GM23338 (cell line): ENCODE measurements at regions not wholly inside any gene's neighbourhood (a gene's known extent, or its start where the extent isn't known, plus 50 kb on each side); places are given as distances from the start of the nearest gene placed in this dataset.

ENCODE experiments used
- ATAC-seq: fragments of 200-7000 bp; cut with Tn5 transposase; 3 replicates; pipeline ENCODE4 v1.9.1; 2020
- DNase-seq: peaks from one replicate; pipeline ENCODE4 v3.0.0-alpha.2; 2015; ENCODE audit warnings: low spot score
- H2AFZ ChIP-seq: fragments of 200-600 bp; sonication (generic); 2 replicates; pipeline ENCODE4 v1.8.0; 2016; ENCODE audit warnings: antibody characterized with exemption, mild to moderate bottlenecking, moderate library complexity
- H3F3A ChIP-seq: fragments of 200-600 bp; sonication (generic); replicated peaks from 2 replicates; pipeline ENCODE4 v1.8.0; 2017; ENCODE audit warnings: antibody characterized with exemption, mixed run types, low read depth
- H3K27ac ChIP-seq: fragments of 200-600 bp; sonication (generic); 2 replicates; pipeline ENCODE4 v1.6.1; 2016; ENCODE audit warnings: low read depth
- H3K27me3 ChIP-seq: fragments of 200-600 bp; sonication (generic); 2 replicates; pipeline ENCODE4 v1.8.0; 2016; ENCODE audit warnings: mild to moderate bottlenecking, mixed run types, moderate library complexity; ENCODE audit not compliant: insufficient read depth
- H3K36me3 ChIP-seq: fragments of 200-600 bp; sonication (generic); 2 replicates; pipeline ENCODE4 v1.8.0; 2016; ENCODE audit warnings: mild to moderate bottlenecking; ENCODE audit not compliant: insufficient read depth
- H3K4me1 ChIP-seq: fragments of 200-600 bp; sonication (generic); 2 replicates; pipeline ENCODE4 v1.8.0; 2016; ENCODE audit warnings: mild to moderate bottlenecking, moderate library complexity; ENCODE audit not compliant: insufficient read depth
- H3K4me2 ChIP-seq: fragments of 200-600 bp; sonication (generic); 2 replicates; pipeline ENCODE4 v1.7.1; 2017; ENCODE audit warnings: mixed run types
- H3K4me3 ChIP-seq: fragments of 200-600 bp; sonication (generic); 2 replicates; pipeline ENCODE4 v1.6.1; 2016; ENCODE audit warnings: mixed run types
- H3K79me2 ChIP-seq: fragments of 200-600 bp; sonication (generic); replicated peaks from 2 replicates; pipeline ENCODE4 v1.8.0; 2017; ENCODE audit warnings: mild to moderate bottlenecking; ENCODE audit not compliant: insufficient read depth
- H3K9me2 ChIP-seq: fragments of 200-600 bp; sonication (generic); 2 replicates; pipeline ENCODE4 v1.8.0; 2017; ENCODE audit not compliant: insufficient read depth
- H4K20me1 ChIP-seq: fragments of 200-600 bp; sonication (generic); replicated peaks from 2 replicates; pipeline ENCODE4 v1.8.0; 2017; ENCODE audit warnings: mild to moderate bottlenecking; ENCODE audit not compliant: insufficient read depth
- H3K27ac Mint-ChIP-seq: 2 replicates; pipeline ENCODE4 v1.8.0; 2020; ENCODE audit warnings: inconsistent platforms, mild to moderate bottlenecking, moderate library complexity, mixed read lengths
- H3K27me3 Mint-ChIP-seq: 3 replicates; pipeline ENCODE4 v1.8.0; 2022; ENCODE audit warnings: low read depth, mild to moderate bottlenecking, moderate library complexity, mixed read lengths, inconsistent platforms; ENCODE audit not compliant: insufficient read depth, poor library complexity
- H3K36me3 Mint-ChIP-seq: 3 replicates; pipeline ENCODE4 v1.8.0; 2021; ENCODE audit warnings: low read depth, mild to moderate bottlenecking, inconsistent platforms, moderate library complexity, mixed read lengths
- H3K4me1 Mint-ChIP-seq: 3 replicates; pipeline ENCODE4 v1.8.0; 2020; ENCODE audit warnings: mild to moderate bottlenecking, inconsistent platforms, mixed read lengths
- H3K4me3 Mint-ChIP-seq: 3 replicates; pipeline ENCODE4 v1.8.0; 2021; ENCODE audit warnings: moderate library complexity, mild to moderate bottlenecking, inconsistent platforms, mixed read lengths
- H3K9me3 Mint-ChIP-seq: 3 replicates; pipeline ENCODE4 v1.8.0; 2020; ENCODE audit warnings: moderate library complexity, mild to moderate bottlenecking, inconsistent platforms, mixed read lengths
- CREB1 ChIP-seq: fragments of 250-450 bp; sonication (Bioruptor Pico); IDR thresholded peaks from 2 replicates; pipeline ENCODE4 v1.5.0; 2020; ENCODE audit warnings: low read depth, mild to moderate bottlenecking, moderate library complexity
- CTCF ChIP-seq, 2 experiments: fragments of 200-600 bp in 1 of 2; sonication (generic) in 1 of 2; conservative IDR thresholded peaks; 2 replicates each; pipeline versions ENCODE4 v1.5.1 to v1.6.1; 2016 to 2017; ENCODE audit warnings: antibody characterized with exemption in 2 of 2, low read depth in 2 of 2, mild to moderate bottlenecking in 2 of 2, moderate library complexity in 1 of 2
- ETS1 ChIP-seq: IDR thresholded peaks from 2 replicates; pipeline ENCODE4 v1.6.1; 2016; ENCODE audit warnings: antibody characterized with exemption
- EZH2 ChIP-seq: fragments of 200-600 bp; sonication (generic); IDR thresholded peaks from one replicate; pipeline ENCODE4 v1.8.0; 2017; ENCODE audit warnings: antibody characterized with exemption, mild to moderate bottlenecking, low read depth; ENCODE audit not compliant: unreplicated experiment
- EZH2phosphoT487 ChIP-seq: fragments of 200-600 bp; sonication (generic); IDR thresholded peaks from one replicate; pipeline ENCODE4 v1.8.1; 2018; ENCODE audit warnings: antibody characterized with exemption; ENCODE audit not compliant: unreplicated experiment
- JUNB ChIP-seq: IDR thresholded peaks from one replicate; pipeline ENCODE4 v1.6.1; 2016; ENCODE audit warnings: antibody characterized with exemption; ENCODE audit not compliant: unreplicated experiment
- NANOG ChIP-seq: IDR thresholded peaks from 2 replicates; pipeline ENCODE4 v1.6.1; 2016; ENCODE audit warnings: antibody characterized with exemption, borderline replicate concordance
- POLR2AphosphoS5 ChIP-seq: IDR thresholded peaks from 2 replicates; pipeline ENCODE4 v1.6.1; 2016; ENCODE audit warnings: antibody characterized with exemption, low read depth
- STAT1 ChIP-seq: IDR thresholded peaks from one replicate; pipeline ENCODE4 v1.6.1; 2016; ENCODE audit warnings: antibody characterized with exemption; ENCODE audit not compliant: unreplicated experiment
- ZNF114 ChIP-seq: fragments of 250-450 bp; sonication (Bioruptor Pico); IDR thresholded peaks from 2 replicates; pipeline ENCODE4 v1.5.0; 2020; ENCODE audit warnings: mild to moderate bottlenecking, moderate library complexity
- ZNF331 ChIP-seq: fragments of 250-450 bp; sonication (Bioruptor Pico); IDR thresholded peaks from 2 replicates; pipeline ENCODE4 v1.5.0; 2020; ENCODE audit warnings: low read depth, mild to moderate bottlenecking, moderate library complexity
- ZNF462 ChIP-seq: fragments of 250-450 bp; sonication (Bioruptor Pico); IDR thresholded peaks from 2 replicates; pipeline ENCODE4 v1.5.0; 2020; ENCODE audit warnings: mild to moderate bottlenecking, moderate library complexity
- TF ChIP-seq, protein P1 (sequence below): IDR thresholded peaks from one replicate; pipeline ENCODE4 v1.6.1; 2018; ENCODE audit warnings: antibody characterized with exemption; ENCODE audit not compliant: unreplicated experiment

DNA sequence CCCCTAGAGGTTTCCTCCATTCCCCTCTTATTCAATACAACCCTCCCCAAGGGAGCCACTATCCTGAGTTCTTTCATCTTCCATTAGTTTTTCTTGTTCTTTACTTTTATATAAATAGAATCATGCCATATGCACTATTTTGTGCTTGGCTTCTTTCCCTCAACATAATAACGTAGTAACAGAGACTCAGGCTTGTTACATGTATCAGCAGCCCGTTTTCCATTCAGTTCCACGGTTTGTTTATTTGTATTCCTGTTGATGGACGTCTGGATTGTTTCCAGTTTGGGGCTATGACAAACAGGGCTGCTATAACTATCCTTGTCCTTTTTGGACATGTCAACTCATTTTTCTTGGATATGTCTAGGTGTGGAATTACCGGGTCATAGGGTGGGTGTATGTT is 264.4 kb upstream of the MKI67 start:
- Histone ChIP-seq H3K9me2 (peaks cover 4% of the 10 kb centered on the region), H3K27ac (no peak overlapping the region), H3K4me1 (no peaks in the 10 kb centered on the region), H3K27me3 (no peaks in the 10 kb centered on the region), H3K4me2 (no peak overlapping the region), H3K4me3 (no peak overlapping the region), H3F3A (no peaks in the 10 kb centered on the region), H3K79me2 (no peaks in the 10 kb centered on the region), H4K20me1 (no peaks in the 10 kb centered on the region), H2AFZ (no peak overlapping the region), H3K36me3 (no peaks in the 10 kb centered on the region)
- Mint-ChIP-seq H3K9me3 (no peaks in the 10 kb centered on the region), H3K27ac (no peak overlapping the region), H3K27me3 (no peaks in the 10 kb centered on the region), H3K4me1 (no peaks in the 10 kb centered on the region), H3K4me3 (no peak overlapping the region), H3K36me3 (no peaks in the 10 kb centered on the region)
- TF ChIP-seq EZH2phosphoT487: no peak
- no peak for TF ChIP-seq POLR2AphosphoS5
- no peak for TF ChIP-seq ZNF462 (CRISPR knock-in tag)
- TF ChIP-seq STAT1: no peak
- TF ChIP-seq, protein P1, sequence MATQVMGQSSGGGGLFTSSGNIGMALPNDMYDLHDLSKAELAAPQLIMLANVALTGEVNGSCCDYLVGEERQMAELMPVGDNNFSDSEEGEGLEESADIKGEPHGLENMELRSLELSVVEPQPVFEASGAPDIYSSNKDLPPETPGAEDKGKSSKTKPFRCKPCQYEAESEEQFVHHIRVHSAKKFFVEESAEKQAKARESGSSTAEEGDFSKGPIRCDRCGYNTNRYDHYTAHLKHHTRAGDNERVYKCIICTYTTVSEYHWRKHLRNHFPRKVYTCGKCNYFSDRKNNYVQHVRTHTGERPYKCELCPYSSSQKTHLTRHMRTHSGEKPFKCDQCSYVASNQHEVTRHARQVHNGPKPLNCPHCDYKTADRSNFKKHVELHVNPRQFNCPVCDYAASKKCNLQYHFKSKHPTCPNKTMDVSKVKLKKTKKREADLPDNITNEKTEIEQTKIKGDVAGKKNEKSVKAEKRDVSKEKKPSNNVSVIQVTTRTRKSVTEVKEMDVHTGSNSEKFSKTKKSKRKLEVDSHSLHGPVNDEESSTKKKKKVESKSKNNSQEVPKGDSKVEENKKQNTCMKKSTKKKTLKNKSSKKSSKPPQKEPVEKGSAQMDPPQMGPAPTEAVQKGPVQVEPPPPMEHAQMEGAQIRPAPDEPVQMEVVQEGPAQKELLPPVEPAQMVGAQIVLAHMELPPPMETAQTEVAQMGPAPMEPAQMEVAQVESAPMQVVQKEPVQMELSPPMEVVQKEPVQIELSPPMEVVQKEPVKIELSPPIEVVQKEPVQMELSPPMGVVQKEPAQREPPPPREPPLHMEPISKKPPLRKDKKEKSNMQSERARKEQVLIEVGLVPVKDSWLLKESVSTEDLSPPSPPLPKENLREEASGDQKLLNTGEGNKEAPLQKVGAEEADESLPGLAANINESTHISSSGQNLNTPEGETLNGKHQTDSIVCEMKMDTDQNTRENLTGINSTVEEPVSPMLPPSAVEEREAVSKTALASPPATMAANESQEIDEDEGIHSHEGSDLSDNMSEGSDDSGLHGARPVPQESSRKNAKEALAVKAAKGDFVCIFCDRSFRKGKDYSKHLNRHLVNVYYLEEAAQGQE: no peak
- TF ChIP-seq ZNF114: no peak
- no peak for TF ChIP-seq CREB1 (CRISPR knock-in tag)
- no peak for TF ChIP-seq ZNF331 (CRISPR knock-in tag)
- TF ChIP-seq EZH2: no peak
- no peak for TF ChIP-seq JUNB
- no peak for TF ChIP-seq ETS1
- TF ChIP-seq CTCF (conservative IDR thresholded peaks at IDR 0.05; ENCODE audit: low read depth in 2 of 2): no peak
- no peak for TF ChIP-seq NANOG
- ATAC-seq: no peak
- DNase-seq: no peak
